SU-DHL-6 (cell line): ENCODE measurements at regions not wholly inside any gene's neighbourhood (a gene's known extent, or its start where the extent isn't known, plus 50 kb on each side); places are given as distances from the start of the nearest gene placed in this dataset.

Source experiments
- H2AFZ ChIP-seq: fragments of 200-600 bp; sonication (generic); 2 replicates; pipeline ENCODE4 v1.6.1; 2014; ENCODE audit warnings: low read depth, mild to moderate bottlenecking, moderate library complexity, mixed read lengths, antibody characterized with exemption, low read length; ENCODE audit not compliant: severe bottlenecking
- H3F3A ChIP-seq: fragments of 200-600 bp; shearing (Covaris generic); 2 replicates; pipeline ENCODE4 v1.6.0; 2016; ENCODE audit warnings: antibody characterized with exemption, mild to moderate bottlenecking; ENCODE audit not compliant: insufficient read depth
- H3K27ac ChIP-seq: fragments of 200-600 bp; sonication (generic); 2 replicates; pipeline ENCODE4 v1.5.1; 2016; ENCODE audit warnings: low read depth, mild to moderate bottlenecking, low read length, moderate library complexity, mixed read lengths
- H3K27me3 ChIP-seq: fragments of 200-600 bp; sonication (generic), shearing (Covaris generic); 2 replicates; pipeline ENCODE4 v1.6.0; 2014; ENCODE audit warnings: mild to moderate bottlenecking, low read length
- H3K36me3 ChIP-seq: fragments of 200-600 bp; sonication (generic); 2 replicates; pipeline ENCODE4 v1.6.1; 2014; ENCODE audit warnings: mild to moderate bottlenecking, low read length, mixed read lengths
- H3K4me2 ChIP-seq: fragments of 300-600, 200-600 bp; shearing (Covaris generic), sonication (generic); 2 replicates; pipeline ENCODE4 v1.6.0; 2014; ENCODE audit warnings: low read length, low read depth, mild to moderate bottlenecking; ENCODE audit not compliant: poor library complexity, severe bottlenecking
- H3K4me3 ChIP-seq: fragments of 200-600 bp; sonication (generic); 2 replicates; pipeline ENCODE4 v1.5.1; 2014; ENCODE audit warnings: antibody characterized with exemption, low read length, mild to moderate bottlenecking, mixed read lengths; ENCODE audit not compliant: insufficient read depth, poor library complexity, severe bottlenecking
- H3K79me2 ChIP-seq: fragments of 200-600 bp; sonication (generic); 2 replicates; pipeline ENCODE4 v1.6.1; 2014; ENCODE audit warnings: mild to moderate bottlenecking, low read length, moderate library complexity; ENCODE audit not compliant: insufficient read depth
- H3K9ac ChIP-seq: fragments of 200-600 bp; sonication (generic); 2 replicates; pipeline ENCODE4 v1.7.0; 2014; ENCODE audit warnings: mild to moderate bottlenecking, low read length
- H3K9me2 ChIP-seq: fragments of 200-600 bp; sonication (generic); replicated peaks from 2 replicates; pipeline ENCODE4 v1.6.1; 2014; ENCODE audit warnings: low read length; ENCODE audit not compliant: insufficient read depth
- H3K9me3 ChIP-seq: fragments of 200-600 bp; sonication (generic); 2 replicates; pipeline ENCODE4 v1.6.1; 2014; ENCODE audit warnings: low read length, mixed read lengths; ENCODE audit not compliant: insufficient read depth
- H4K20me1 ChIP-seq: fragments of 200-600 bp; sonication (generic); 2 replicates; pipeline ENCODE4 v1.6.1; 2014; ENCODE audit warnings: low read depth, mild to moderate bottlenecking, antibody characterized with exemption, low read length, moderate library complexity, mixed read lengths
- EZH2phosphoT487 ChIP-seq: fragments of 200-600 bp; sonication (generic), shearing (Covaris generic); conservative IDR thresholded peaks from 2 replicates; pipeline ENCODE4 v1.6.1; 2018; ENCODE audit warnings: mild to moderate bottlenecking, antibody characterized with exemption, low read length, moderate library complexity, mixed read lengths
- TF ChIP-seq, protein P1 (sequence below): fragments of 200-600 bp; sonication (generic); IDR thresholded peaks from one replicate; pipeline ENCODE4 v1.5.1; 2017; ENCODE audit warnings: antibody characterized with exemption, mild to moderate bottlenecking, low read length, moderate library complexity; ENCODE audit not compliant: insufficient read depth, poor library complexity, severe bottlenecking

DNA sequence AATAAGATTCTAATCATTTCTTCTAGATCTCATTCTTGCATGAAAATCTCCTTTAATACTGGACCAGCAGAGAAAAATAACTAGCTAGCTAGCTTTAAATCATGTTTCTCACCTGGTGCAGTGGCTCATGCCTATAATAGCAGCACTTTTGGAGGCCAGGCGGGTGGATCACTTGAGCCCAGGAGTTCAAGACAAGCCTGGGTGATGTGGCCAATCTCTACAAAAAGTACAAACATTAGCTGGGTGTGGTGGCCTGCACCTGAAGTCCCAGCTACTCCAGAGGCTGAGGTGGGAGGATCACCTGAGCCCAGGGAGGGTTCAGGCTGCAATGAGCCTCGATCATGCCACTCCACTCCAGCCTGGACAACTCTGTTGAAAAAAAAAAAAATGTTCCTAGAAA is 99.2 kb downstream of the BAMBI start:
- H3K36me3 ChIP-seq = no peaks in the 10 kb centered on the region
- TF ChIP-seq, protein P1, sequence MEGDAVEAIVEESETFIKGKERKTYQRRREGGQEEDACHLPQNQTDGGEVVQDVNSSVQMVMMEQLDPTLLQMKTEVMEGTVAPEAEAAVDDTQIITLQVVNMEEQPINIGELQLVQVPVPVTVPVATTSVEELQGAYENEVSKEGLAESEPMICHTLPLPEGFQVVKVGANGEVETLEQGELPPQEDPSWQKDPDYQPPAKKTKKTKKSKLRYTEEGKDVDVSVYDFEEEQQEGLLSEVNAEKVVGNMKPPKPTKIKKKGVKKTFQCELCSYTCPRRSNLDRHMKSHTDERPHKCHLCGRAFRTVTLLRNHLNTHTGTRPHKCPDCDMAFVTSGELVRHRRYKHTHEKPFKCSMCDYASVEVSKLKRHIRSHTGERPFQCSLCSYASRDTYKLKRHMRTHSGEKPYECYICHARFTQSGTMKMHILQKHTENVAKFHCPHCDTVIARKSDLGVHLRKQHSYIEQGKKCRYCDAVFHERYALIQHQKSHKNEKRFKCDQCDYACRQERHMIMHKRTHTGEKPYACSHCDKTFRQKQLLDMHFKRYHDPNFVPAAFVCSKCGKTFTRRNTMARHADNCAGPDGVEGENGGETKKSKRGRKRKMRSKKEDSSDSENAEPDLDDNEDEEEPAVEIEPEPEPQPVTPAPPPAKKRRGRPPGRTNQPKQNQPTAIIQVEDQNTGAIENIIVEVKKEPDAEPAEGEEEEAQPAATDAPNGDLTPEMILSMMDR = no peak
- TF ChIP-seq EZH2phosphoT487 = no peak
- no peak overlapping the region for H3K4me3 ChIP-seq
- H3K27ac ChIP-seq = no peak overlapping the region
- H3K79me2 ChIP-seq = no peaks in the 10 kb centered on the region
- no peaks in the 10 kb centered on the region for H3K9me3 ChIP-seq
- H3K9ac ChIP-seq = no peak overlapping the region
- H3F3A ChIP-seq = no peaks in the 10 kb centered on the region
- H2AFZ ChIP-seq = no peak overlapping the region
- H4K20me1 ChIP-seq = no peaks in the 10 kb centered on the region
- H3K27me3 ChIP-seq = no peaks in the 10 kb centered on the region
- H3K4me2 ChIP-seq = no peak overlapping the region
- no peaks in the 10 kb centered on the region for H3K9me2 ChIP-seq

DNA sequence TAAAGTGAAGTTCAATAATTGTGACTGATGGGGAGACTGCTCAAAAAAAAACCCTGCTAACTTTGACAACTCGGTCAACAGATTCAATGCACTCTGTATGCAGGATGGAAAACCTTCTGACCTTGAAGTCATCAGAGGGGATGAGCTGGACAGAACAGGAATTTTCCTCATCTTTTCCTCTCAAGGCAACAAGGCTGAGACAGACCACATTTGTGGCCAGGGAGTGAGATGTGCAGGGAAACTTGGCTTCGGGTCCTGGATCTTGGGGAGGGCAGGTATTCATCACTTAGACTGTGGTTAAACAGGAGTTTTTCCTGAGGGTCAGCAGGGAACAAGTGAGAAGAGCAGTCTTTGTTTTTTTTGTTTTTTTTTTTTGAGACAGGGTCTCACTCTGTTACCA is 100.6 kb downstream of the BAMBI start:
- TF ChIP-seq, protein P1 = no peak
- no peak for TF ChIP-seq EZH2phosphoT487
- Histone ChIP-seq H2AFZ (no peak overlapping the region), H3K9me2 (no peaks in the 10 kb centered on the region), H3K27me3 (no peaks in the 10 kb centered on the region), H3K36me3 (no peaks in the 10 kb centered on the region), H3K9me3 (no peaks in the 10 kb centered on the region), H4K20me1 (no peaks in the 10 kb centered on the region), H3K4me3 (no peak overlapping the region), H3K9ac (no peak overlapping the region), H3K79me2 (no peaks in the 10 kb centered on the region), H3K27ac (no peak overlapping the region), H3K4me2 (no peak overlapping the region), H3F3A (no peaks in the 10 kb centered on the region)

DNA sequence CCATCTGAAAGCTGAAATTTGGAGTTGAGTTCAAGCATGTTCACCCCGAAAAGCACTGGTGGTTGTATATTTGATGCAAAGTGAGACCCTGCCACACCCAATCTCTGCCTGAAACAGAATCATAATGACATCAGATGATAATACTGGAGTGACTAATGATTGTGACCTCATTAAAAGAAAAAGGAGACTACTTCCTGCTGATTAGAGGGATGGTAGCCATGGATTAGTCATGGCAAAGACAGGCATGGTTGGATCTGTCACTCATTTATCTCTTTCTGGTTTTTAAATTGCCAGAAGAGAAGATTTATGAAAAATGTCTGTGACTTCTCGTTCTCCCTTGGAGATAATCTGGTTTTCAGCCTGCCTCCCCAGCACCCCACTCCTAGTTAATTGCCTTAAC is 101.2 kb downstream of the BAMBI start:
- Histone ChIP-seq H3K27ac (no peak overlapping the region), H4K20me1 (no peaks in the 10 kb centered on the region), H3K79me2 (no peaks in the 10 kb centered on the region), H3K27me3 (no peaks in the 10 kb centered on the region), H3K9me2 (no peaks in the 10 kb centered on the region), H3F3A (no peaks in the 10 kb centered on the region), H3K9ac (no peak overlapping the region), H3K9me3 (no peaks in the 10 kb centered on the region), H3K4me2 (no peak overlapping the region), H2AFZ (no peak overlapping the region), H3K36me3 (no peaks in the 10 kb centered on the region), H3K4me3 (no peak overlapping the region)
- TF ChIP-seq, protein P1 = no peak
- TF ChIP-seq EZH2phosphoT487 = no peak

DNA sequence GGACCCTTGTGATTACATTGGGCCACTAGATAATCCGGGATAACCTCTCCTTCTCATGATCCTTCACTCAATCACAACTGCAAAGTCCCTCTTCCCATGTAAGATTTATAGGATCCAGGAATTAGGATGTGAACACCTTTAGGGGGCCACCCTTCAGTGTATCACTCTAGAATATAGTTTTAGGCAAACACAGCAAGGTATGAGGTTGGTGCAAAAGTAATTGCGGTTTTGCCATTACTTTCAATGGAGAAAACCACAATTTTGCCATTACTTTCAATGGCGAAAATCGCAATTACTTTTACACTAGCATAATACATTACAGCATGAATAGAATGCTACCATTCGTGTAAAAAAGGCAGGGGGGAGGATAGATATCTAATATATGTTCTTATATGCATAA is 104.0 kb downstream of the BAMBI start:
- Histone ChIP-seq H3K9me2 (no peaks in the 10 kb centered on the region), H3K4me3 (no peak overlapping the region), H3K27me3 (no peaks in the 10 kb centered on the region), H3F3A (no peaks in the 10 kb centered on the region), H3K27ac (no peak overlapping the region), H3K36me3 (no peaks in the 10 kb centered on the region), H4K20me1 (no peaks in the 10 kb centered on the region), H3K79me2 (no peaks in the 10 kb centered on the region), H2AFZ (no peak overlapping the region), H3K9ac (no peak overlapping the region), H3K9me3 (no peaks in the 10 kb centered on the region), H3K4me2 (no peak overlapping the region)
- TF ChIP-seq, protein P1 = no peak
- TF ChIP-seq EZH2phosphoT487 = no peak
